HG02870 (cell line): ENCODE measurements at regions not wholly inside any gene's neighbourhood (a gene's known extent, or its start where the extent isn't known, plus 50 kb on each side); places are given as distances from the start of the nearest gene placed in this dataset.

Source experiments
- ATAC-seq: cut with Tn5 transposase; IDR thresholded peaks from one replicate; pipeline ENCODE4 v1.9.1; 2021; ENCODE audit warnings: mild to moderate bottlenecking, moderate library complexity; ENCODE audit not compliant: unreplicated experiment

- no peak for ATAC-seq
Measured at GRCh38 chr3:34008836-34009809, 210.7 kb downstream of the PDCD6IP start.

DNA sequence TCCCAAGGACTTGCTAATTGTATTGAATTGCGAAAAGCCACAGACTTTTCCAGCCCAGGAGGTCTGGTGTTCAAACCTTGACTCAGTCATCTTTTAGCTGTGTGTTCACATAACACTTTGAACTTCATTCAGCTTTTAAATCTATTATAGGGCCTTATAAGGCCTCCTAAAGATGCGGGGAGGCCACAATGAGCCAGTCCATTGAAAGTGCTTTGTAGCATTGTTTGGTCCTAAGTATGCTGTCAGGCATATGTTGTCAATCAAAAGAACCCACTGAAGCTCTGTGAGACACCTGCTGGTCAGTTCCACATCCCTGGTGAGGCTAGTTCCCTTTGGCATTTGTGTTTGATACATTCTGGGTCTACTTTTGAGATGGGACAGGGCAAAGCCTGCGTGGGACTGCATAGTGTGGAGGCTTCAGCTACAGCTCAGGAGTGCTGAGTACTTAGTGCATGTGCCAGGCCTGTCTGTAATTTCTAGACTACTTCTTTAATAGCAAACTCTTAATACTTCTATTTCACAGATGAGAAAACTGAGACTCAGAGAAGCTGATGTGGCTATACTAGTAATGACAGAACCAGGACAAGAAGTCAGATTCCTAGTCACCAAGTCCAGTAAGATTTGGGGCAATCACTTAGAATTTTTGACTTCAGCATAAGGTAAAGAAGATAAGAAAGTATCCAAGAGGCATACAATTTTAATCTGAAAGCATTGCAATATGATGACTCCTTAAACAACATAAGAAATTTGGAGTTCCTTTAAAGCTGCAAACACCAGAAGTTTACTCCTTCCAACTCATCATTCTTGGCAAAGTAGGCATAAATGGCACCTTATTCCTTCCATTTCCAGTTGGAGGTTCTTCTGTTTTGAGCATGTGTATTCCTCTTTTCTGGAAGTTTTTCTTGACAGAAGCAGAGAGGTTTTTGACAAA is 213.0 kb downstream of the PDCD6IP start:
- no peak for ATAC-seq

- ATAC-seq, result no peak
Measured at GRCh38 chr3:34012102-34012461, 213.7 kb downstream of the PDCD6IP start.

GRCh38 chr3:34013818-34014570 is 215.6 kb downstream of the PDCD6IP start:
- no peak for ATAC-seq

GRCh38 chr3:34015204-34016142 is 217.0 kb downstream of the PDCD6IP start:
- no peak for ATAC-seq

DNA sequence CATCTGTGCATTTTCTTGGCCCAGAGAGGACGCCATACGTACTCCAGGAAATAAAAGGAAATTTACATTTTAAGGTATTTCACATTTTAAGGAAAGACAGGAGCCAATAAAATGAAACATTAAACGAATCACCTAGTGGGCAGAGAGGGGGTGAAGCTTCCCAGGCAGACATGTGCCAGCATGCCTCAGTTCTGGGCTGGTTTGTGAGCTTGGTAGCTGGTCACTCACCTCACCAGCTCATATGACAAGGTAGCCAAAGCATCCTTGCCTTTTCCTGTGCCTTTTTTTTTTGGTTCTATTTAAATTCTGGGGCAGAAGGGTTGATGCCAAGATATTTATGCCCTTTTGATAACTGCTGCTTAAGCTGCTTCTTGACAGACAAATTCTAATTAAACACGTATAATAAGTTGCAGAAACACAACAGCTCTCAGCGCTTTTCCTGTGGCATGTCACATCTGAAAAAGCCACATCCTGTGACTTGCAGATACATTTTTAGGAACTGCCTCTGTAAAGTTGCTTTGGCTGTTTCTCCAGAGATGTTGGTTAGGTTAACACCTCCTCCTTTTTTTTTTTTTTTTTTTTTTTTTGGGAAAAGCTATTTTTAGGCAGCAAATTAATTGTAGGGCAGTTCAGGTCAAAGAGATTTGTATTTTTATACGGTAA is 218.6 kb downstream of the PDCD6IP start:
- ATAC-seq, result no peak

DNA sequence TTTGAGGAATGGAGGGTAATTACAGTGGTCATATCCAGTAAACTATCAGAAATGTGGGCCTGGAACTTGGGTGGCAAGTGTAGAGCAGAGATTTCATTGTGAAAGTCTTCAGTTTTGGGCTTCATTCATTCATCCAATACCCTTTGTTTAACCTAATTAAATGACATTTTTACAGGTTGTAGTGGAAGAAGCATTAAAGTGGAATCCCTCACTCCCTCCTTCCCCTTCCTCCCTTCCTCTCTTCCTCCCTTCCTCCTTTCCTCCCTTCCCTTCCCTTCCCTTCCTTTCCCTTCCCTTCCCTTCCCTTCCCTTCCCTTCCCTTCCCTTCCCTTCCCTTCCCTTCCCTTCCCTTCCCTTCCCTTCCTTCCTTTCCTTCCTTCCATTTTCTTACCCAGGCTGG is 219.3 kb downstream of the PDCD6IP start:
- ATAC-seq, result no peak

- ATAC-seq, result no peak
Measured at GRCh38 chr3:34019158-34019557, 220.7 kb downstream of the PDCD6IP start.

- ATAC-seq, result no peak
Measured at GRCh38 chr3:34020170-34020569, 221.7 kb downstream of the PDCD6IP start.

DNA sequence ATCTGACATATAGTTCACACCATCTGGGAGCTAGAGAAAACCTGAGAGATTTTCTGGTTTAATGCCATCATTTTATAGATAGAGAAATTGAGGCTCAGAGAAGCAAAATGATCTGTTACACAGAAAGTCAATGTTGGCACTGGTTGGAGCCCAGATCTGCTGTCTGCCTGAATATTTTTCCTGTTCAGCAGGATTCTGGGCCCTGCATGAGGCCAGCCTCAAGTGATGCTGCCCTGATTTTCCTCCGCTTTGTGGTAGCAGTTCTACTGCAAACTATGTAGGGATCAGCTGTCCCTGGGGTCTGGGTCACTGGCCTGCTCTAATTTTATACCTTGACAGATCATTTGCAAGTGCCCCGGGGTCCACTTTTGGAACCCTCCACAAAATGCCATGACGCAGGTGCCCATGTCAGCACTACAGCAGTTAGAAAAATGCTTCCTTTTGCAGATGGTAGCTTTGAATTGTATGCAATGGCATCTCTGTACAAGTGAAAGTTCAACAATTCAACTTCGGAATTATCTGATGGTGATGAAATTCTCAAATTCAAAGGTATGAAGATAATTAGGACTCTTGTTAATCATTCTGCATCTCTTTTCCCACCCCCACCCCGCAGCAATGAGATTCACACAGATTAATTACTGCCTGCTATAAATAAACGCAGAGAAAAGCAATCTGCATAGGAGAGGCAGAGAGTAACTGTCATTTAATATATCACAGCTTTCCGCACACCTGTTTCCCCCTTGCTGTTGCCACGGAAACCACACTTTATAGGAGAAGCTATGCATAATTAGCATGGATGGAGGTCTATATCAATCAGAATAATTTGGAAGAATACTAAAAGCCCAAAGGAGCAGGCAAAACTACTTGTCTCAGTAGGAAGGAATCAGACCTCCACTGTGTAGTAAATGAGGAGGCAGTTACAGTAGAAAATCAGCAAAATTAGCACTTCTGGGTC is 222.6 kb downstream of the PDCD6IP start:
- no peak for ATAC-seq

DNA sequence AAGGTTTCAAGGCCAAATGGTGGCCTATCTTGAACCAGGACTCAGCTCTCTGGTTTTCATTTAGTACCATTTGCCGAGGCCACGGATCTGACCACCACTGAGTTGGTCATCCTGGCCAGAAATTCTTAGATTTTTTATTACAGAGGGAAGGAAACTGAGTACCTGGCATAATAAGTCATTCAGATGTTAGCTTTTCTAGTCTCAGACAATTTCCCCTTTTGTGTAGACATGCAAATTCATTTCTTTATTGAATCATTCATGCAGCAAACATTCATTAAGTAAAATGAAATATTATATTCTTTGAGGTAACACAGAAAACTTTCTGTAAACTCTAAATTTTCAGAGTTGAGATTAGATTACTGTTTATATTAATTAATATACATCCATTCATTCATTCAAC is 223.7 kb downstream of the PDCD6IP start:
- no peak for ATAC-seq

GRCh38 chr3:34024447-34025240 is 226.2 kb downstream of the PDCD6IP start:
- no peak for ATAC-seq

DNA sequence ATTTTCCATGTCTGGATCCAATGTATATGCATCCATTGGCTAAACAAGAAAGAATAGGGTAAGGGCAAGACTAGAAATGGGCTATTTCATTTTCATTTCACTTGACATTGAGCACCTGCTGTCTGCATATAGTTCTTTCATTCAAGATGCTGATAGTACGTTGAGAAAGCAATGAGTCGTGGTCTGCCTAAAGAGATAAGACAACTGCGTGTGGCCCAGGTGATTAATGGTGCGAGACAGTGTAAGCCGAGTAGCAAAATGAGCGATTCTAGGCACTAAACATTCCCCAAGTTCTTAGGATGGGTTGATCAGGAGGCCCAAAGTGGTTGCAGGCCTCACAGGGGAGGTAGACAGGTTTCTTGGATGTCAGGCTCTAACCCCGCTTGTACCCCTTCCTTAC is 235.4 kb downstream of the PDCD6IP start:
- no peak for ATAC-seq

DNA sequence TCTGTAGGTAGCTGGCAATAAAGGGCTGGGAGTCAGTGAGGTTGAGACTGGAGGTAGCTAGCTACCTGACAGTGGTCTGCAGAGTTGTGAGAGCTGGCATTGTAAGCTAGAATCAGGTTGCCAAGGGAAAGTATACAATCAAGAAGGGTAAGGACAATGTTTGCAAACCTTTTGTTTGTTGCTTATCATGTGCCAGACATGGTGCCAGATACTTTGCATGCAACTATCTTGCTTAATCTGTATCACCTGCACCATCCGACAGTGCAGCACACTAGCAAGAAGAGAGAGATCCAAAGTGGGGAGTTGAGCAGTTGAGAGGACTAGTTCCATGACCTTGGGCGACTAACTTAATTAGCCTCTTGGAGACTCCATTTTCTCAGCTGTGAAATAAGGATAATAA is 236.4 kb downstream of the PDCD6IP start:
- ATAC-seq, result no peak

DNA sequence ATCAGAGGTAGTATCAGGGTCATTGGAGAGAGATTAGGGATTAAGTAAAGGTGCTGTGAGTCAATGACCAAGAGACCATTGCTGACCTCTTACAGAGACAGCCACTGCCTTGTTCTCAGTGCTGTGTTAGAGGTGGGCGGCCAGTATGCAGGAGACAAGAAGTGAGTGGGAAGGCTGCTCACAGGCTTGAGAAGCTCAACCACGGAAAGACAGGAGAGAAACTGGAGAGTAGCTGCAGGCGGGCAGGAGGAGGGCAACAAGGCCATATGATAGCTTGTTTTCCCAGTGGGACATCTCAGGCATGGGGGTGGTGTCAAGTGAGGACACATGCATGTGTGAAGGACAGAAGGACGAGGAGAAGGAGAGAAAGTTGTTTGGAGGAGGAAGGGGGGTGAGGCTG is 237.3 kb downstream of the PDCD6IP start:
- no peak for ATAC-seq

DNA sequence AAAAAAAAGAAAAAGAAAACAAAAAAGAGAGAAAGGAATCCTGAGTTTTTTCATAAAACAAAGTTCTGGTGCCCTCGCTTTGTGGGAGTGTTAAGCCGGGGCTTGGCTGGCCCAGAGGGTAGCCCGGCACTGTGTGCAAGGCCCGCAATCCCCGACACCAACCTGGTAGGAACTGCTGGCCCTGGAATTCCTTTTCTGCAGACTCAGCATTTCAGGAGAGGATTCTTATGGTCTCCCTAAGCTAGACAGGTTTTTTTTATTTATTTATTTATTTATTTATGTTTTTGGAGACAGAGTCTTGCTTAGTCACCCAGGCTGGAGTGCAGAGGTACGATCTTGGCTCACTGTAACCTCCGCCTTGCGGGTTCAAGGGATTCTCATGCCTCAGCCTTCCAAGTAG is 238.8 kb downstream of the PDCD6IP start:
- ATAC-seq, result no peak

GRCh38 chr3:34038131-34038530 is 239.7 kb downstream of the PDCD6IP start:
- no peak for ATAC-seq
